Stimulated activated CD4-positive, alpha-beta T cell treated with anti-CD3 and anti-CD28 coated beads, Interleukin-4, amount 100 ng/mL, for 24 hours (primary cell): ENCODE measurements at regions not wholly inside any gene's neighbourhood (a gene's known extent, or its start where the extent isn't known, plus 50 kb on each side); places are given as distances from the start of the nearest gene placed in this dataset.

Experiments used
- DNase-seq: peaks from one replicate; pipeline ENCODE4 v3.0.0-alpha.2; 2020

DNA sequence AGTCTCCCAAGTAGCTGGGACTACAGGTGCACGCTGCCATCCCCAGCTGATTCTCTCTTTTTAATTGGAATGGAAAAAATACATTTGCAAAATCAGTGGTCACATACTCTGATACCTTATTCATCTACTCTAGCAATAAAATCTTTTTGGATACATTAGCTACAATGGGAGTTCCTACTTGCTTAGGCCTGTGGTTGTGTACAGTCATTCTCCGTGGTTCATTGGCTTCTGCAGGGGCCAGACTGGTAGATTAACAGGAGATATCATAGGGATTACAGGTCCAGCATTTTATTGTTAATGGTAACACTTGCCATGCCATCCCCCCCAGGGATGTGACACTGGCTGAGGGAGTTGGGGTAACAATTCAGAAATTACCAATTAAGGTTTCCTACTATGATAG lies 140.0 kb downstream of the ADAMTS15 start:
- DNase-seq, result no peak

- DNase-seq, result no peak
Measured at GRCh38 chr11:130592056-130592455, 143.6 kb downstream of the ADAMTS15 start.

- DNase-seq, result no peak
Measured at GRCh38 chr11:130593064-130593463, 144.6 kb downstream of the ADAMTS15 start.

GRCh38 chr11:130598433-130598832 lies 150.0 kb downstream of the ADAMTS15 start:
- DNase-seq, result no peak

DNA sequence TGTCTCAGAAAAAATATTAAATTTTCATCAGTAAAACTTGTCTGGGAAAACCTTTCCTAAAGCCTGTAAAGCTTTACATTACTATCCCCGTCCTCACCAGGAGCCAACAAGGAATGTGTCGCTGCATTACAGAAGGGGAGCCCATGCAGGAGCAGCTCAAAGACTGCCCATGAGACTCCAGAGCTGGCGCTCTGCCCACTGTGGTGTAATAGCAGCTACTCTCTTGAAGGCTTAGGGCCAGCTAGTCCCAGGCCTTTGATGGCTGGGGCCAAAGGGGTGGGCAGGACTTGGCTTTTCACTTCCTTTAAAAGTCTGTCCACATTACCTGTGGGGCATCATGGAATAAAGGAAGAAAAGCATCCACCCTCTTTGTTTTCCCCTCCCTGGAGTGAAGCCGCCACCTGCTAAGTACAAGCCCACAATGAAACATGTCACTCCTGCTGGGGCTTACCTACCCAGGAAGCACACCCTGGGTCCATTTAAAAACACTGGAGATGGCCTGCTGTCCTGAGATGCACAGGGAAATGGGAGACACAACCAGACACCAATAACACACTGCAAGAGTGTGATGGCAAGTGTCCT lies 150.7 kb downstream of the ADAMTS15 start:
- no peak for DNase-seq

- DNase-seq, result no peak
Measured at GRCh38 chr11:130600139-130600538, 151.7 kb downstream of the ADAMTS15 start.

GRCh38 chr11:130600616-130601015 lies 152.2 kb downstream of the ADAMTS15 start:
- DNase-seq, result no peak

- DNase-seq, result no peak
Measured at GRCh38 chr11:130601141-130601540, 152.7 kb downstream of the ADAMTS15 start.

- no peak for DNase-seq
Measured at GRCh38 chr11:130601764-130602460, 153.5 kb downstream of the ADAMTS15 start.

- no peak for DNase-seq
Measured at GRCh38 chr11:130602641-130603334, 154.3 kb downstream of the ADAMTS15 start.

DNA sequence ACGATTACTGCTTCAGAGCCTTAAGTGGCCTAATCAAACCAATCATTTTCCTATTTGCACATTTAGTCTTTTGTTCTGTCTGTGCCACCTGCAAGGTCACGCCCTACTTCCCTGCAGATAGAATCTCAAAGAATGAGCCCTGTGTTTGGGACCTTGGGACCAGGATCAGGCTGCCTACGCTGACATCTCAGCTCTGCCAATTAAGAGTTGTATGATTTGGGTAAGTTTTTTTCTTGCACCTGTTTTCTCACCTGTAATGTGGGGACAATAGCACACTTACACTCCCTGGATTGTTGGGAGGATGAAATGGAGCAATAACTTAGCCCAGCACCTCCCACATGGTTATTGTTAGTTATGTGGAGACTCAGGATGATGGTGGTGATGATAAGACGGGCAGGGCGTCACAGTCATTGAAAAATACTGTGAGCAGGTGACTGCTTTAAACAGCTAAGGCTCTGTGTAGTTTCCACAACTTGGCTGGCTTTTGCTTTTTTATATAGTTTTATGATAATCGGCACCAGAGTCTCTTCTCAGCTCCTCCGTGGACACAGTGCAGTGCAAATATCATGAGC lies 155.0 kb downstream of the ADAMTS15 start:
- DNase-seq, result no peak

GRCh38 chr11:130604606-130605005 lies 156.2 kb downstream of the ADAMTS15 start:
- DNase-seq, result no peak

DNA sequence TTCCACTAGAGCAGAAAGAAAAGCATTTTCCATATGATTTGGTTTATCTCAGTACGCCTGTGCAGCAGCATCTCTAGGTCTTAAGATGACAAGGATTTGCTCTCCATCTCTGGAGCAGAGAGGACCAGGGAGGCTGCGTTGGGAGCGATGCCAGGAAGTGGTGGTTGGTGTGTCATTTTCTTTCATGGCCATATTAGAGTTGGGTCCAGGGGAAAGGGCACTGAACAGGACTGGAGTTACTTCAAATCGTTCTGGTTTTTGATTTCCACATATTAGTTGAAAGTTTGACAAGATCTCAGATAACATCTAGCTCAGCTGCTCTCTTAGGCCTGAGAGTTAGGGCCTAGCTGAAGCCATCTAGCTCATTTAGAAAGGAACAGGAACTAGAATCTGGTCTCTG lies 157.7 kb downstream of the ADAMTS15 start:
- DNase-seq, result no peak

DNA sequence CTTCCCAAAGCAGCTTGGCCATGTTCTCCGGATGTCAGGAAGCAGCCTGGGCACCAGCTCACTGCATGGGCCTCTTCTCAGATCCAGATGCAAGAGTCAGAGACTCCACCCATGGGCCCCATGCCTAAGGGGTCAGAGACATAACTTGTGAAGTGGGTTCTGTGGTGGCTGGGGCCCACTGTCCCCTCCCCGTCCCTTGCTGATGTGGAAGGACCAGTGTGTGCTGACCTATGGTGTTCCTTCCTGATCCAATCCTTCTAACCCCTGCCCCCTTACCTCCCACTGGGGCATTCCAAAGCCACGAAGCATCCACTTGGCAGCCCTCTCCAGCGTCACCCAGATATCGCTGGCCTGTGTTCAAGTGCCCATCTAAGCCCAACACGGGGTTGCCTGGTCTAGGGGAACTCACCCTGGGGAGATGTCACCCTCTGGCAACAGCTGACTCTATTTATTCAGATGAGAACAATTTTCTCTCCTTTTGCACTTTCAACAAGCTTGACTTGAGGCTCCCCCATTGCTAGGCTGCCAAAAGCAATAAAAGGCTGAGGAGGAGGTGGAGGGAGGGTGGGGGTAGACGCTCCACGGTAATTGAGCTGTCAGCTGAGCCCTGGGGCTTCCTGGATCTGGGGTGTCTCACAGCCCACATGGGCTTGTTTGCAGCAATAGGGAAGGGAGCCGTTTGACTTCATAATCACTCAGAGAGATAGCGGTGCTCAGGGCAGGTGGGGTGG lies 158.5 kb downstream of the ADAMTS15 start:
- DNase-seq, result no peak

GRCh38 chr11:130608287-130608686 lies 159.8 kb downstream of the ADAMTS15 start:
- no peak for DNase-seq

GRCh38 chr11:130609121-130610035 lies 160.9 kb downstream of the ADAMTS15 start:
- DNase-seq, result no peak

DNA sequence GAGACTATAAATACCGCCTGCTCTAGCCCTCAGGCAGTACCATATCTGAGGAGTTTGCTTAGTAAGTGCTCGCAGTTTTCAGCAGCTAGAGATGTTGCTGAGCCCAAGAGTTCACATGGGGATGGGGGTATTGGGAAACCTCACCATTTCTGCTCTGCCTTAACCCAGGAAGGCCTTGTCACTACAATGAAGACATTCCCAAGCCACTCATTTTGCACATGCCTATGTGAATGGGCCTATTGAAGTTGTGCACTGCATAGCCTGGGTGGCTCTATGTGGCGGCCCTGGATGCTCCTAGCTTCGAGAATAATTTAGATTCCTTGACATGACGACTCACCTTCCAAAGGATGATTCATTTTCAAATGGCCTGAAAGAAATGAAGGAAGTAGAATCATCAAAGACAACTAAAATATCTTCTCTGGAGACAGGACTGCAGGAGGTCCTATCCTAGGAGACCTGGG lies 163.4 kb downstream of the ADAMTS15 start:
- DNase-seq, result no peak

DNA sequence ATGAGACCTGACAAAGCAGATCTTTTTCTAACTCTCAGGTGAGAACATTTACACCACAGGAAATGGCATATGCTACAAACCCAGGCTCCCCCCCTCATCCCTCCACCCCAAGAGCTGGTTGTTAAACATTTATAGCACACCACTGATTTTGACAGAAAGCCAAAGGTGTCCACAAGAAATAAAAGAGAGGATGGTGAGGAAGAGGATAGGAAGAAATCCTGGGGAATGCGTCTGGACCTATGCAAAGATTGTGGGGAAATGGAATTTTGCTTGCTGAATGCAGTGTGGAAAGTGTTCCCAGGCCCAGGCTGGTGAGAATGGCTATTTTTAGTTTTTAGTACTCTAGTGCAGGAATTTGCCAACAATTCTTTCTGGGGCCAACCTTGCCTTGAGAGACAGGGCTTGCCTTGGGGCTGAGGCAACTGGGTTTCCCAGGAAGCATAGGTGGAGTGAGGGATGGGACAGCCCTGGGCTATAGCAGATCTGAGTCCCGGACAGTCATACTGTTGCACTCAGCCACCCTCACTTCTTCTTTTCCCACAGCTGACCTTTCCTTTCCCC lies 163.9 kb downstream of the ADAMTS15 start:
- DNase-seq, result no peak

GRCh38 chr11:130613396-130613795 lies 165.0 kb downstream of the ADAMTS15 start:
- no peak for DNase-seq

DNA sequence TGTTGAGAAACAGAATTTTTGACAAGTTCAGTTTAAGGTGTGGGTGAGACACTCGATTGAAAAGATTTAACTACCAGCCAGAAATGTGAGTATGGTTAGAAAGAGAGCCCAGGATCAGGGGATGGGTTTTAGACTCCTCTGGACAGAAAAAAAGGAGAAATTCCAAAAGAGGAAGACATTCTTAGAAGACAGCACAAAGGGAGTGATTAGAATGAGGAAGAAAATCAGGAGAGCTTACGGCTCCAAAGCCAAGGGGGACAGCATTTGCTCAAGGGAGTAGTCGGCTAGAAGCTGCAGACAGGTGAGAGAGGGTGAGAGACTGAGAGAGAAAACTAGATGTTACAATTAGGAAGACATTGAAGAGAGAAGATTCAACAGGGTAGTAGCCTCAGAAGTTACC lies 166.1 kb downstream of the ADAMTS15 start:
- no peak for DNase-seq

DNA sequence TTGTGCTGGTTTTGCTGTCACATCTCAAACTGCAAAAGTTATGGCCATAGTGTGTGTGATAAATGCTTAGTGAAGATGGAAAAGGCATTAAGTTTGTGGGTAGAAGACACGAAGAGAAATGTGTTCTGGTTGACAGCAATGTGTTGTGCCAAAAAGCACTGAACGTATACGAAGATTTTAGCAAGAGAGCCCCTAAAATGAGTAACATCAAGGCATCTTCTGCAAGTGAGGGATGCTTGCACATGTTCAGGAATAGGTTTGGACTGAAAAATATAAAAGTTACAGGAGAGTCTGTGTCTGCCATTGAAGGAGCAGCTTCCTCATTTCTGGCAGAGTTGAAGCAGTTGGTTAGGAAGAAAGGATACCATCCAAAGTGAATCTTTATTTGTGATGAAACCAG lies 167.1 kb downstream of the ADAMTS15 start:
- DNase-seq, result no peak

DNA sequence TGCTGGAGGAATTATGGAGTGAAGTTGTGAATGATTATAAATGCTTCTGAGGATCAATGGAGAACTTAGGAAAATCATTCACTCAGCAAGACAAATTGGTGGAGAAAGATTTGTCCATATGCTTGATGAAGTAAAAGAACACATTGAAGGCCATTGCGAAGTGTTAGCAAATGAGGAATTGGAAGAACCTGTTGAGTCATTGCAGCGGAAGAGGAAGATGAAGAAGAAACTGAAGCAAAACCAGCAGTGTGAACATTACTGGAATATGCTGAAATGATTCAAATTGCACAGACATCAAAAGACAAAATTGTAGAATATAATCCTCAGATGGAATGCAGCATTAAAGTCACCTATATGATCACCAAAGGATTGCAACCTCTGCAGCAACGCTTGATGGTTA lies 168.1 kb downstream of the ADAMTS15 start:
- DNase-seq, result no peak
